HEK293T (cell line): ENCODE measurements at regions not wholly inside any gene's neighbourhood (a gene's known extent, or its start where the extent isn't known, plus 50 kb on each side); places are given as distances from the start of the nearest gene placed in this dataset.

Source experiments
- CTCF ChIA-PET: fragments of 350-600 bp; formaldehyde crosslinking; extraction: SDS; loops from one replicate; lab custom pipeline; 2021; ENCODE audit warnings: antibody characterized with exemption, inconsistent platforms; lab: Yijun Ruan, JAX
- POLR2A ChIA-PET: fragments of 350-600 bp; formaldehyde crosslinking; extraction: SDS; loops from one replicate; lab custom pipeline; 2020; ENCODE audit warnings: antibody characterized with exemption, inconsistent platforms; lab: Yijun Ruan, JAX
- DNase-seq: peaks from one replicate; pipeline ENCODE4 v3.0.0; 2012; ENCODE audit warnings: mixed read lengths; ENCODE audit errors: extremely low spot score
- ARNT ChIP-seq: fragments of 450-650 bp; IDR thresholded peaks from 2 replicates; pipeline ENCODE4 v1.6.1; 2017; ENCODE audit warnings: mild to moderate bottlenecking
- BHLHE40 ChIP-seq: fragments of 450-650 bp; IDR thresholded peaks from 2 replicates; pipeline ENCODE4 v1.6.1; 2016; ENCODE audit warnings: mild to moderate bottlenecking, moderate library complexity, borderline replicate concordance
- CTBP1 ChIP-seq: fragments of 450-650 bp; IDR thresholded peaks from 2 replicates; pipeline ENCODE4 v1.6.1; 2016; ENCODE audit warnings: borderline replicate concordance
- ELF4 ChIP-seq: fragments of 450-650 bp; IDR thresholded peaks from 2 replicates; pipeline ENCODE4 v1.6.1; 2017; ENCODE audit warnings: antibody characterized with exemption
- FOXA1 ChIP-seq: fragments of 450-650 bp; IDR thresholded peaks from 2 replicates; pipeline ENCODE4 v1.6.1; 2016; ENCODE audit warnings: mild to moderate bottlenecking
- FOXK2 ChIP-seq: fragments of 450-650 bp; IDR thresholded peaks from 2 replicates; pipeline ENCODE4 v1.6.1; 2016; ENCODE audit warnings: mild to moderate bottlenecking
- FOXM1 ChIP-seq: fragments of 450-650 bp; IDR thresholded peaks from 2 replicates; pipeline ENCODE4 v1.6.1; 2017; ENCODE audit warnings: mild to moderate bottlenecking, borderline replicate concordance
- HDGF ChIP-seq: fragments of 450-650 bp; IDR thresholded peaks from 2 replicates; pipeline ENCODE4 v1.6.1; 2017; ENCODE audit warnings: antibody characterized with exemption, borderline replicate concordance
- L3MBTL2 ChIP-seq: fragments of 450-650 bp; conservative IDR thresholded peaks from 2 replicates; pipeline ENCODE4 v1.6.1; 2016; ENCODE audit warnings: mild to moderate bottlenecking
- LEF1 ChIP-seq: fragments of 450-650 bp; IDR thresholded peaks from 2 replicates; pipeline ENCODE4 v1.6.1; 2017; ENCODE audit warnings: mild to moderate bottlenecking, borderline replicate concordance
- NFRKB ChIP-seq: fragments of 450-650 bp; IDR thresholded peaks from 2 replicates; pipeline ENCODE4 v1.6.1; 2016; ENCODE audit warnings: mild to moderate bottlenecking, moderate library complexity
- PKNOX1 ChIP-seq: fragments of 450-650 bp; IDR thresholded peaks from 2 replicates; pipeline ENCODE4 v1.6.1; 2016
- SP1 ChIP-seq: fragments of 450-650 bp; IDR thresholded peaks from 2 replicates; pipeline ENCODE4 v1.6.1; 2017
- SUZ12 ChIP-seq: fragments of 450-650 bp; IDR thresholded peaks from 2 replicates; pipeline ENCODE4 v1.6.1; 2016; ENCODE audit warnings: mild to moderate bottlenecking
- TARDBP ChIP-seq: fragments of 450-650 bp; IDR thresholded peaks from 2 replicates; pipeline ENCODE4 v1.6.1; 2016
- ZNF384 ChIP-seq: fragments of 450-650 bp; IDR thresholded peaks from 2 replicates; pipeline ENCODE4 v1.6.1; 2016

DNA sequence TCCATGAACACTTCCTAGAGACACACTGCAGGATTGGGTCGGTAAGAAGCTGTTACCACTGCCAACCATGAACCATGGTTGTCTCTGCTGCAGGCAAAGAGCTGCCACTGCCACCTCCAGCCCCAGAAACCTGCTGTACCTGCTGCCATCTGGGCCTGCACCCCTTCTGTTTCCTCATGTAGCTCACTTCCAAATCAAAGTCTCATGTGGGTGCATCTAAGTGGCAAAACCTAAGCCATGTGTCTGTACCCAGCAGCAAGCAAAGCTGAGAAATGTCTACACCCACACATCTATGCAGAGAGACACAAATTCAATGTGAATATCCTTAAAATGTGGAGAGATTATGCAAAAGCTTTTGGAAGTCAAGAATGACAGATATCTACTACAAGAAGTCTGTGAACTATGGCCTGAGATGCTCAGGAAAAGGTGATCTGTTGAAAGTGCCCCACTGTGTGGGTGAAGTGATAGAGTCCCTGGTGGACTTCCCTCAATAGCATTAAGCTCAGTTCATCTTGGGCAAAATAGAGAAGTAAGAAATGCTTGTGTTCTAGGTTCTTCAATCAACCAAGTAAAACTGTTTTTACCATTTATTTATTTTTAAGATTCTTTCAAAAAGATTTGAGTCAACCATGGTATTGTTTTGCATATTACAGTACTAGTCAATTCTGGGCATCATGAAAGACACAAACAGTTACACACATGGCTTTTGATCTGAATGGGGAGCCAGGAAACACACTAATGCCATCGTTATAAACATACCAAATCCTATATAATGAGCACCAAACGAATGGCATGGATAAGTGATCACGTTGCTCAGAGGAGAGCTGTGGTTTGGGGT, 64.4 kb downstream of the FOS start:
- no peak for DNase-seq
- ChIA-PET POLR2A (no interaction called here), CTCF (interaction anchor here (0.8 kb wide), 1 partner anchor 132 kb away, joined by 3 read pairs; no protein-coding TSS in a partner anchor)
- no peak for TF ChIP-seq ELF4
- TF ChIP-seq SP1, result no peak
- TF ChIP-seq ARNT, result no peak
- TF ChIP-seq BHLHE40, result no peak
- no peak for TF ChIP-seq FOXA1
- no peak for TF ChIP-seq FOXK2
- no peak for TF ChIP-seq CTBP1
- no peak for TF ChIP-seq LEF1
- TF ChIP-seq SUZ12, result no peak
- TF ChIP-seq HDGF, result no peak
- TF ChIP-seq TARDBP, result no peak
- no peak for TF ChIP-seq NFRKB
- no peak for TF ChIP-seq FOXM1
- TF ChIP-seq PKNOX1, result no peak
- no peak for TF ChIP-seq L3MBTL2
- TF ChIP-seq ZNF384, result no peak

DNA sequence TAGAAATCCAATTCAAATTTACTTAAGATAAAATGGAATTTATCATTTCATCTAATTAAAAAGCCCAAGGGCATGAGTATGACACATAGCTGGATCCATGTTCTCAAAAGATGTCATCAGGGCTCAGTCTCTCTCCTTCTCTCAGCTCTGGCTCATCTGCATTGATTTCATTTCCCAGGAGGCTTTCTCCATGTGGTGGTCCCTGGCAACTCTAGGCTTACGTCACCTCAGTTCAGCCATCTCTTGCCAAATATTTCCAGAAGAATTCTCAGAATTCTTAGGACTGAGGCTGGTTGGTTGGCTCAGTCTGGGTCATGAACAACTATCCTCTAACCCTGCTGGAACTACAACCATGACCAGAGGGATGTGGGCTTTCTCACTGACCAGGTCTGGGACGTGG, 65.3 kb downstream of the FOS start:
- TF ChIP-seq LEF1 (no peak), SUZ12 (no peak), FOXA1 (no peak), TARDBP (no peak), PKNOX1 (no peak), ZNF384 (no peak), BHLHE40 (no peak)
- DNase-seq, result no peak
- POLR2A ChIA-PET, result no interaction called here
- CTCF ChIA-PET, result no interaction called here

- no peak for DNase-seq
- ChIA-PET POLR2A (no interaction called here), CTCF (no interaction called here)
- no peak for TF ChIP-seq FOXA1
- no peak for TF ChIP-seq LEF1
- TF ChIP-seq SP1, result no peak
- no peak for TF ChIP-seq FOXM1
- no peak for TF ChIP-seq FOXK2
- no peak for TF ChIP-seq L3MBTL2
Observed at GRCh38 chr14:75344411-75344810, 65.8 kb downstream of the FOS start.

- no peak for DNase-seq
- ChIA-PET CTCF (interaction anchor here (0.7 kb wide), 1 partner anchor 13 kb away, joined by 3 read pairs; no protein-coding TSS in a partner anchor), POLR2A (no interaction called here)
- TF ChIP-seq ARNT (no peak), L3MBTL2 (no peak), FOXK2 (no peak), FOXA1 (no peak), CTBP1 (no peak), NFRKB (no peak), PKNOX1 (no peak), TARDBP (no peak), ZNF384 (no peak), HDGF (no peak), LEF1 (no peak)
Observed at GRCh38 chr14:75350505-75351060, 72.0 kb downstream of the FOS start.

DNA sequence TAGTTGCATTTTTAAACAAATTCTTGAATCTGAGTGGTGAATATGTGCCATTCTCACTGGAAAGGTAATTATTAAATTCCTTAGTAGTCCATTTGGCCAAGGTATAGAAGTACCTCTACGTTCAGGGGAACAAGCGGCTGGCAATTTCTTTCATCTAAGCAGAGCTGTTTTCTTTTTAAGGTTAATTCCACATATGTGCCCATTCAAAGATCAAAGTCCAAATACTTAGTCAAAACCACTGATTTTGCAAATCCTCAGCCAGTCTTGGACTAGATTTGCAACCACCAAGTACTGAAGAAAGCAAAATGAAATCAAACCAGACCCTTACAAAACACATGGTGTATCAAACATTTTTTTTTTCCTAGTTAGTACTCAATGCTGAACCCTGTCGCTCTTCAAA, 68.7 kb upstream of the JDP2 start:
- POLR2A ChIA-PET, result no interaction called here

DNA sequence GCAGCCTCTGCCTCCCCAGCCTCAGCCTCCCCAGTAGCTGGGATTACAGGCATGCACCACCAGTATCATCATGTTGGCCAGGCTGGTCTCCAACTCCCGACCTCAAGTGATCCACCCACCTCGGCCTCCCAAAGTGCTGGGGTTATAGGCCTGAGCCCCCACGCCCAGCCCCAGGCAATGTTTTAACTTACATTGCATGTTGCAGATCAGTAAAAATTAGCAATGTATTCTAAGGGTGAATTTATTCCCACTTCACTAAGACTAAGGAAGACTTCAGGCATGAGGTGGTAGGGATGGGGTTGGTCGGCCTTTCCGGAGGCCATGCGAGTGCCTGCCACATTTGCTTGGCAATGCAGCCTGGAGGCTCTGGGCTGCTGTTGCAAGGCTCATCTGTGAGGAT, 66.8 kb upstream of the JDP2 start:
- DNase-seq, result no peak
- ChIA-PET CTCF (no interaction called here), POLR2A (no interaction called here)
- TF ChIP-seq LEF1, result no peak
- TF ChIP-seq ARNT, result no peak

More for the DNA sequence above, 68.7 kb upstream of the JDP2 start:
- CTCF ChIA-PET, result no interaction called here
- TF ChIP-seq L3MBTL2 (no peak), BHLHE40 (no peak), SP1 (no peak), HDGF (no peak), FOXK2 (no peak), TARDBP (no peak), FOXA1 (no peak), ARNT (no peak)
- DNase-seq, result no peak
